Naive thymus-derived CD4-positive, alpha-beta T cell (primary cell): ENCODE measurements at regions not wholly inside any gene's neighbourhood (a gene's known extent, or its start where the extent isn't known, plus 50 kb on each side); places are given as distances from the start of the nearest gene placed in this dataset.

Source experiments
- ATAC-seq: fragments of 150-1000 bp; cut with Tn5 transposase; 2 replicates; pipeline ENCODE4 v1.10.0; 2021; ENCODE audit warnings: mild to moderate bottlenecking, moderate library complexity
- CTCF ChIA-PET: fragments of 350-600 bp; sonication (Branson Sonifier 250); formaldehyde crosslinking; loops from one replicate; lab custom pipeline; 2021; ENCODE audit warnings: antibody characterized with exemption; lab: Charles Lee
- POLR2A ChIA-PET: fragments of 350-600 bp; sonication (Branson Sonifier 250); formaldehyde crosslinking; loops from one replicate; lab custom pipeline; 2021; ENCODE audit warnings: antibody characterized with exemption, inconsistent platforms; lab: Charles Lee
- DNase-seq, 9 donors: peaks; one replicate each; pipeline versions ENCODE4 v3.0.0 to v3.0.0-alpha.2; 2020 to 2022; ENCODE audit warnings: mixed read lengths in 1 of 9
- H3K27ac ChIP-seq: one replicate; pipeline ENCODE4 v1.7.0; 2013; ENCODE audit warnings: mild to moderate bottlenecking, low read depth, low read length, moderate library complexity
- H3K27me3 ChIP-seq, 2 donors: one replicate each; pipeline ENCODE4 v1.7.0; 2013; ENCODE audit warnings: low read length in 2 of 2, mild to moderate bottlenecking in 2 of 2, moderate library complexity in 2 of 2; ENCODE audit not compliant: control insufficient read depth in 2 of 2, insufficient read depth in 2 of 2
- H3K36me3 ChIP-seq, 3 experiments: 1 replicate in 2 of 3; 2 replicates in 1 of 3; pipeline ENCODE4 v1.7.0; 2013; ENCODE audit warnings: low read length in 3 of 3, mild to moderate bottlenecking in 3 of 3, moderate library complexity in 1 of 3; ENCODE audit not compliant: insufficient read depth in 3 of 3, control insufficient read depth in 2 of 3
- H3K4me1 ChIP-seq, 2 donors: one replicate each; pipeline ENCODE4 v1.7.0; 2013; ENCODE audit warnings: low read length in 2 of 2, mild to moderate bottlenecking in 2 of 2, moderate library complexity in 1 of 2; ENCODE audit not compliant: control insufficient read depth in 2 of 2, insufficient read depth in 2 of 2
- H3K4me3 ChIP-seq: 2 replicates; pipeline ENCODE4 v1.7.0; 2013; ENCODE audit warnings: mild to moderate bottlenecking, low read length
- H3K9me3 ChIP-seq, 3 experiments: 1 replicate in 2 of 3; 2 replicates in 1 of 3; pipeline ENCODE4 v1.7.0; 2013; ENCODE audit warnings: low read length in 3 of 3; ENCODE audit not compliant: control insufficient read depth in 2 of 3
- H3K27ac Mint-ChIP-seq, 9 donors: one replicate each; pipeline ENCODE4 v1.8.0; 2020 to 2022; ENCODE audit warnings: mixed read lengths in 9 of 9, mild to moderate bottlenecking in 8 of 9, moderate library complexity in 5 of 9, inconsistent platforms in 2 of 9
- H3K27me3 Mint-ChIP-seq, 5 donors: one replicate each; pipeline ENCODE4 v1.8.0; 2021 to 2022; ENCODE audit warnings: mixed read lengths in 5 of 5, mild to moderate bottlenecking in 1 of 5
- H3K36me3 Mint-ChIP-seq, 5 donors: one replicate each; pipeline ENCODE4 v1.8.0; 2020 to 2022; ENCODE audit warnings: mixed read lengths in 5 of 5, mild to moderate bottlenecking in 3 of 5, inconsistent platforms in 1 of 5
- H3K4me1 Mint-ChIP-seq, 7 donors: one replicate each; pipeline ENCODE4 v1.8.0; 2020 to 2022; ENCODE audit warnings: mixed read lengths in 7 of 7, mild to moderate bottlenecking in 3 of 7, inconsistent platforms in 1 of 7
- H3K4me3 Mint-ChIP-seq, 10 donors: one replicate each; pipeline ENCODE4 v1.8.0; 2020 to 2022; ENCODE audit warnings: mild to moderate bottlenecking in 10 of 10, mixed read lengths in 10 of 10, moderate library complexity in 6 of 10, inconsistent platforms in 2 of 10
- H3K9me3 Mint-ChIP-seq, 11 donors: one replicate each; pipeline ENCODE4 v1.8.0; 2020 to 2022; ENCODE audit warnings: mixed read lengths in 11 of 11, mild to moderate bottlenecking in 4 of 11, inconsistent platforms in 1 of 11, moderate library complexity in 1 of 11
- intact Hi-C, 2 donors: fragments of 100-400 bp; cut with micrococcal nuclease; formaldehyde crosslinking; loops; one replicate each; pipeline ENCODE4 v1.15.1; 2023

- Histone ChIP-seq H3K36me3 (no peaks in the 10 kb centered on the region), H3K9me3 (no peaks in the 10 kb centered on the region), H3K4me3 (no peak overlapping the region), H3K27me3 (no peaks in the 10 kb centered on the region), H3K27ac (no peak overlapping the region), H3K4me1 (peaks cover 15 to 22% of the 10 kb centered on the region in 2 donors)
- ChIA-PET POLR2A (no interaction called here), CTCF (no interaction called here)
- H3K4me1 Mint-ChIP-seq: peaks cover 33 to 86% (median 66%) of the 10 kb centered on the region in 7 donors
- peaks cover 0 to 37% (median 19%) of the 10 kb centered on the region in 5 donors for H3K36me3 Mint-ChIP-seq
- DNase-seq (peak in 3 of 9 donors; percentile 6 to 20 (median 7)), ATAC-seq (no peak)
- intact Hi-C loops: loop anchor here in 1 of 2 donors (10.0 kb wide), 1 partner anchor 57 kb away; no protein-coding TSS in a partner anchor
- H3K4me3 Mint-ChIP-seq: peak overlapping the region; percentile 39 to 87 (median 69)
- no peaks in the 10 kb centered on the region for H3K27me3 Mint-ChIP-seq
- peak overlapping the region; percentile 11 to 87 (median 68) for H3K27ac Mint-ChIP-seq
- H3K9me3 Mint-ChIP-seq: peaks cover 0 to 2% (median 0%) of the 10 kb centered on the region in 11 donors
Measured at GRCh38 chr6:144411531-144412165, 126.5 kb downstream of the UTRN start.

- H3K36me3 Mint-ChIP-seq: peaks cover 0 to 32% (median 15%) of the 10 kb centered on the region in 5 donors
- CTCF ChIA-PET: no interaction called here
- DNase-seq: no peak
- H3K9me3 Mint-ChIP-seq: peaks cover 0 to 2% (median 0%) of the 10 kb centered on the region in 11 donors
- peak overlapping the region in 2 of 10 donors; percentile 12 to 22 for H3K4me3 Mint-ChIP-seq
- Histone ChIP-seq H3K36me3 (no peaks in the 10 kb centered on the region), H3K4me1 (peaks cover 16 to 22% of the 10 kb centered on the region in 2 donors), H3K27me3 (no peaks in the 10 kb centered on the region), H3K4me3 (no peak overlapping the region), H3K27ac (no peak overlapping the region), H3K9me3 (no peaks in the 10 kb centered on the region)
- H3K27me3 Mint-ChIP-seq: no peaks in the 10 kb centered on the region
- ATAC-seq: no peak
- peak overlapping the region in 1 of 9 donors; percentile 32 for H3K27ac Mint-ChIP-seq
- POLR2A ChIA-PET: interaction anchor here (0.6 to 1.0 kb wide), 2 partner anchors 69 to 158 kb away, joined by 3 to 5 read pairs; no protein-coding TSS in a partner anchor
- peaks cover 30 to 80% (median 64%) of the 10 kb centered on the region in 7 donors for H3K4me1 Mint-ChIP-seq
- intact Hi-C loops: loop anchor here in 1 of 2 donors (10.0 kb wide), 1 partner anchor 59 kb away; no protein-coding TSS in a partner anchor
Measured at GRCh38 chr6:144413418-144413817, 128.3 kb downstream of the UTRN start.

GRCh38 chr6:144415014-144415413 lies 129.9 kb downstream of the UTRN start:
- H3K27me3 ChIP-seq: no peaks in the 10 kb centered on the region
- Mint-ChIP-seq H3K27me3 (no peaks in the 10 kb centered on the region), H3K4me3 (no peak overlapping the region), H3K4me1 (peaks cover 33 to 82% (median 70%) of the 10 kb centered on the region in 7 donors), H3K36me3 (peaks cover 0 to 31% (median 9%) of the 10 kb centered on the region in 5 donors), H3K9me3 (peaks cover 0 to 2% (median 0%) of the 10 kb centered on the region in 11 donors), H3K27ac (peak overlapping the region in 1 of 9 donors; percentile 61)
- ChIA-PET CTCF (interaction anchor here (0.7 kb wide), 1 partner anchor 429 kb away, joined by 6 read pairs; no protein-coding TSS in a partner anchor), POLR2A (no interaction called here)
- H3K9me3 ChIP-seq: no peaks in the 10 kb centered on the region
- no peak for DNase-seq
- no peak overlapping the region for H3K4me3 ChIP-seq
- no peak overlapping the region for H3K27ac ChIP-seq
- intact Hi-C loops: loop anchor here in 1 of 2 donors (10.0 kb wide), 1 partner anchor 60 kb away; no protein-coding TSS in a partner anchor
- no peak for ATAC-seq
- no peaks in the 10 kb centered on the region for H3K36me3 ChIP-seq
- H3K4me1 ChIP-seq: peaks cover 16 to 26% of the 10 kb centered on the region in 2 donors

- Mint-ChIP-seq H3K4me1 (peaks cover 29 to 80% (median 62%) of the 10 kb centered on the region in 7 donors), H3K9me3 (no peaks in the 10 kb centered on the region), H3K36me3 (peaks cover 0 to 23% (median 3%) of the 10 kb centered on the region in 5 donors), H3K27ac (peak overlapping the region in 5 of 9 donors; percentile 11 to 61 (median 16)), H3K27me3 (no peaks in the 10 kb centered on the region), H3K4me3 (no peak overlapping the region)
- Histone ChIP-seq H3K4me1 (peaks cover 16 to 29% of the 10 kb centered on the region in 2 donors), H3K27me3 (no peaks in the 10 kb centered on the region), H3K36me3 (no peaks in the 10 kb centered on the region), H3K9me3 (no peaks in the 10 kb centered on the region), H3K4me3 (no peak overlapping the region), H3K27ac (no peak overlapping the region)
- intact Hi-C loops: loop anchor here in 1 of 2 donors (2.0 to 10.0 kb wide), 2 partner anchors 15 to 61 kb away; no protein-coding TSS in a partner anchor
- ChIA-PET POLR2A (no interaction called here), CTCF (no interaction called here)
- DNase-seq (no peak), ATAC-seq (no peak)
Measured at GRCh38 chr6:144415835-144416237, 130.7 kb downstream of the UTRN start.

GRCh38 chr6:144416244-144416643 lies 131.1 kb downstream of the UTRN start:
- Mint-ChIP-seq H3K4me1 (peaks cover 25 to 76% (median 58%) of the 10 kb centered on the region in 7 donors), H3K4me3 (no peak overlapping the region), H3K27ac (peak overlapping the region in 4 of 9 donors; percentile 45 to 64 (median 62)), H3K36me3 (peaks cover 0 to 19% (median 3%) of the 10 kb centered on the region in 5 donors), H3K27me3 (no peaks in the 10 kb centered on the region), H3K9me3 (no peaks in the 10 kb centered on the region)
- no peaks in the 10 kb centered on the region for H3K36me3 ChIP-seq
- peaks cover 13 to 29% of the 10 kb centered on the region in 2 donors for H3K4me1 ChIP-seq
- no peak overlapping the region for H3K4me3 ChIP-seq
- intact Hi-C loops: loop anchor here in 1 of 2 donors (2.0 to 10.0 kb wide), 2 partner anchors 15 to 61 kb away; no protein-coding TSS in a partner anchor
- no peaks in the 10 kb centered on the region for H3K27me3 ChIP-seq
- ChIA-PET POLR2A (no interaction called here), CTCF (no interaction called here)
- ATAC-seq: no peak
- no peak for DNase-seq
- no peaks in the 10 kb centered on the region for H3K9me3 ChIP-seq
- no peak overlapping the region for H3K27ac ChIP-seq

GRCh38 chr6:144416773-144417172 lies 131.6 kb downstream of the UTRN start:
- peaks cover 0 to under 1% (median 0%) of the 10 kb centered on the region in 3 experiments for H3K36me3 ChIP-seq
- no peaks in the 10 kb centered on the region for H3K9me3 Mint-ChIP-seq
- H3K27me3 ChIP-seq: no peaks in the 10 kb centered on the region
- ChIA-PET CTCF (interaction anchor here (1.4 kb wide), 1 partner anchor 10 kb away, joined by 4 read pairs; no protein-coding TSS in a partner anchor), POLR2A (no interaction called here)
- peak overlapping the region in 2 of 9 donors; percentile 10 to 67 for H3K27ac Mint-ChIP-seq
- peaks cover 20 to 72% (median 54%) of the 10 kb centered on the region in 7 donors for H3K4me1 Mint-ChIP-seq
- no peak for ATAC-seq
- no peaks in the 10 kb centered on the region for H3K27me3 Mint-ChIP-seq
- H3K4me1 ChIP-seq: peaks cover 8 to 24% of the 10 kb centered on the region in 2 donors
- no peak for DNase-seq
- intact Hi-C loops: loop anchor here in 1 of 2 donors (2.0 to 10.0 kb wide), 2 partner anchors 16 to 62 kb away; no protein-coding TSS in a partner anchor
- H3K36me3 Mint-ChIP-seq: peaks cover under 1 to 13% (median 3%) of the 10 kb centered on the region in 5 donors
- H3K4me3 Mint-ChIP-seq: no peak overlapping the region
- no peak overlapping the region for H3K4me3 ChIP-seq
- H3K27ac ChIP-seq: no peak overlapping the region
- H3K9me3 ChIP-seq: no peaks in the 10 kb centered on the region
